IMR-90 (cell line): ENCODE measurements at regions not wholly inside any gene's neighbourhood (a gene's known extent, or its start where the extent isn't known, plus 50 kb on each side); places are given as distances from the start of the nearest gene placed in this dataset.

Experiments used
- BHLHE40 ChIP-seq: fragments of 150-350 bp; IDR thresholded peaks from 2 replicates; pipeline ENCODE4 v1.6.1; 2016; ENCODE audit warnings: mild to moderate bottlenecking, low read depth, low read length
- CEBPB ChIP-seq: IDR thresholded peaks from 2 replicates; pipeline ENCODE4 v1.6.1; 2012; ENCODE audit warnings: low read depth, low read length, improper control_type of control experiment
- CTCF ChIP-seq: conservative IDR thresholded peaks from 2 replicates; pipeline ENCODE4 v1.5.1; 2012; ENCODE audit warnings: mild to moderate bottlenecking, low read depth, low read length, improper control_type of control experiment
- FOS ChIP-seq: fragments of 150-350 bp; IDR thresholded peaks from 2 replicates; pipeline ENCODE4 v1.6.1; 2016; ENCODE audit warnings: low read depth, low read length
- POLR2A ChIP-seq: IDR thresholded peaks from 2 replicates; pipeline ENCODE4 v1.6.1; 2012; ENCODE audit warnings: mild to moderate bottlenecking, low read depth, low read length
- RAD21 ChIP-seq: IDR thresholded peaks from 2 replicates; pipeline ENCODE4 v1.6.1; 2012; ENCODE audit warnings: low read length, improper control_type of control experiment
- RCOR1 ChIP-seq: IDR thresholded peaks from 2 replicates; pipeline ENCODE4 v1.6.1; 2012; ENCODE audit warnings: mild to moderate bottlenecking, low read length, improper control_type of control experiment; ENCODE audit not compliant: insufficient replicate concordance
- RFX5 ChIP-seq: IDR thresholded peaks from 2 replicates; pipeline ENCODE4 v1.8.0; 2012; ENCODE audit warnings: low read depth, mild to moderate bottlenecking, low read length, moderate library complexity
- SMC3 ChIP-seq: fragments of 150-350 bp; IDR thresholded peaks from 2 replicates; pipeline ENCODE4 v1.6.1; 2016; ENCODE audit warnings: low read depth, mild to moderate bottlenecking, antibody characterized with exemption, low read length, moderate library complexity
- USF2 ChIP-seq: fragments of 150-350 bp; IDR thresholded peaks from 2 replicates; pipeline ENCODE4 v1.6.1; 2017; ENCODE audit warnings: mild to moderate bottlenecking, antibody characterized with exemption, low read length, low read depth

GRCh38 chr4:27668001-27668400 lies 807.4 kb downstream of the STIM2 start:
- TF ChIP-seq CTCF (no peak), POLR2A (no peak), USF2 (no peak), BHLHE40 (no peak), RAD21 (no peak), RCOR1 (no peak), FOS (no peak), SMC3 (no peak), CEBPB (peak; percentile 65), RFX5 (no peak)
